GM19468 (cell line): ENCODE measurements at regions not wholly inside any gene's neighbourhood (a gene's known extent, or its start where the extent isn't known, plus 50 kb on each side); places are given as distances from the start of the nearest gene placed in this dataset.
"Not testable (repeated sequence)": the region's sequence is repeated elsewhere in the genome, so short reads cannot be mapped to it uniquely, and the experiment has no call there.

Source experiments
- ATAC-seq: cut with Tn5 transposase; IDR thresholded peaks from one replicate; pipeline ENCODE4 v1.9.1; 2021; ENCODE audit warnings: mild to moderate bottlenecking, moderate library complexity, moderate number of reproducible peaks; ENCODE audit not compliant: unreplicated experiment; ENCODE audit errors: extremely low read depth

- ATAC-seq, result no peak
Measured at GRCh38 chr18:38886235-38886634, 1320.6 kb upstream of the CELF4 start.

- no peak for ATAC-seq
Measured at GRCh38 chr18:38884050-38884449, 1318.5 kb upstream of the CELF4 start.

GRCh38 chr18:38883111-38883510 lies 1317.5 kb upstream of the CELF4 start:
- no peak for ATAC-seq

GRCh38 chr18:38879871-38880270 lies 1314.3 kb upstream of the CELF4 start:
- no peak for ATAC-seq

GRCh38 chr18:38872342-38872741 lies 1306.7 kb upstream of the CELF4 start:
- no peak for ATAC-seq

GRCh38 chr18:38868757-38869156 lies 1303.2 kb upstream of the CELF4 start:
- no peak for ATAC-seq

GRCh38 chr18:38867680-38868079 lies 1302.1 kb upstream of the CELF4 start:
- no peak for ATAC-seq

- no peak for ATAC-seq
Measured at GRCh38 chr18:38851526-38851925, 1285.9 kb upstream of the CELF4 start.

- no peak for ATAC-seq
Measured at GRCh38 chr18:38847326-38847725, 1281.7 kb upstream of the CELF4 start.

GRCh38 chr18:38843291-38843690 lies 1277.7 kb upstream of the CELF4 start:
- no peak for ATAC-seq

- no peak for ATAC-seq
Measured at GRCh38 chr18:38826247-38826646, 1260.6 kb upstream of the CELF4 start.

- ATAC-seq, result no peak
Measured at GRCh38 chr18:38811209-38811608, 1245.6 kb upstream of the CELF4 start.

- no peak for ATAC-seq
Measured at GRCh38 chr18:38810789-38811188, 1245.2 kb upstream of the CELF4 start.

- no peak for ATAC-seq
Measured at GRCh38 chr18:38807915-38808314, 1242.3 kb upstream of the CELF4 start.

GRCh38 chr18:38805256-38805655 lies 1239.7 kb upstream of the CELF4 start:
- ATAC-seq, result no peak

- ATAC-seq, result no peak
Measured at GRCh38 chr18:38801640-38802039, 1236.0 kb upstream of the CELF4 start.

GRCh38 chr18:38796762-38797161 lies 1231.2 kb upstream of the CELF4 start:
- ATAC-seq, result no peak

- no peak for ATAC-seq
Measured at GRCh38 chr18:38792731-38793130, 1227.1 kb upstream of the CELF4 start.

GRCh38 chr18:38790786-38791185 lies 1225.2 kb upstream of the CELF4 start:
- ATAC-seq, result no peak

- no peak for ATAC-seq
Measured at GRCh38 chr18:38790303-38790702, 1224.7 kb upstream of the CELF4 start.

- ATAC-seq, result no peak
Measured at GRCh38 chr18:38789141-38789540, 1223.5 kb upstream of the CELF4 start.

GRCh38 chr18:38786906-38787305 lies 1221.3 kb upstream of the CELF4 start:
- no peak for ATAC-seq

GRCh38 chr18:38771620-38772019 lies 1206.0 kb upstream of the CELF4 start:
- ATAC-seq, result not testable (repeated sequence)
